GM23338 (cell line): ENCODE measurements at regions not wholly inside any gene's neighbourhood (a gene's known extent, or its start where the extent isn't known, plus 50 kb on each side); places are given as distances from the start of the nearest gene placed in this dataset.

Source experiments
- ATAC-seq: fragments of 200-7000 bp; cut with Tn5 transposase; 3 replicates; pipeline ENCODE4 v1.9.1; 2020
- DNase-seq: peaks from one replicate; pipeline ENCODE4 v3.0.0-alpha.2; 2015; ENCODE audit warnings: low spot score
- H2AFZ ChIP-seq: fragments of 200-600 bp; sonication (generic); 2 replicates; pipeline ENCODE4 v1.8.0; 2016; ENCODE audit warnings: antibody characterized with exemption, mild to moderate bottlenecking, moderate library complexity
- H3F3A ChIP-seq: fragments of 200-600 bp; sonication (generic); replicated peaks from 2 replicates; pipeline ENCODE4 v1.8.0; 2017; ENCODE audit warnings: antibody characterized with exemption, mixed run types, low read depth
- H3K27ac ChIP-seq: fragments of 200-600 bp; sonication (generic); 2 replicates; pipeline ENCODE4 v1.6.1; 2016; ENCODE audit warnings: low read depth
- H3K27me3 ChIP-seq: fragments of 200-600 bp; sonication (generic); 2 replicates; pipeline ENCODE4 v1.8.0; 2016; ENCODE audit warnings: mild to moderate bottlenecking, mixed run types, moderate library complexity; ENCODE audit not compliant: insufficient read depth
- H3K36me3 ChIP-seq: fragments of 200-600 bp; sonication (generic); 2 replicates; pipeline ENCODE4 v1.8.0; 2016; ENCODE audit warnings: mild to moderate bottlenecking; ENCODE audit not compliant: insufficient read depth
- H3K4me1 ChIP-seq: fragments of 200-600 bp; sonication (generic); 2 replicates; pipeline ENCODE4 v1.8.0; 2016; ENCODE audit warnings: mild to moderate bottlenecking, moderate library complexity; ENCODE audit not compliant: insufficient read depth
- H3K4me2 ChIP-seq: fragments of 200-600 bp; sonication (generic); 2 replicates; pipeline ENCODE4 v1.7.1; 2017; ENCODE audit warnings: mixed run types
- H3K4me3 ChIP-seq: fragments of 200-600 bp; sonication (generic); 2 replicates; pipeline ENCODE4 v1.6.1; 2016; ENCODE audit warnings: mixed run types
- H3K79me2 ChIP-seq: fragments of 200-600 bp; sonication (generic); replicated peaks from 2 replicates; pipeline ENCODE4 v1.8.0; 2017; ENCODE audit warnings: mild to moderate bottlenecking; ENCODE audit not compliant: insufficient read depth
- H3K9me2 ChIP-seq: fragments of 200-600 bp; sonication (generic); 2 replicates; pipeline ENCODE4 v1.8.0; 2017; ENCODE audit not compliant: insufficient read depth
- H4K20me1 ChIP-seq: fragments of 200-600 bp; sonication (generic); replicated peaks from 2 replicates; pipeline ENCODE4 v1.8.0; 2017; ENCODE audit warnings: mild to moderate bottlenecking; ENCODE audit not compliant: insufficient read depth
- H3K27ac Mint-ChIP-seq: 2 replicates; pipeline ENCODE4 v1.8.0; 2020; ENCODE audit warnings: inconsistent platforms, mild to moderate bottlenecking, moderate library complexity, mixed read lengths
- H3K27me3 Mint-ChIP-seq: 3 replicates; pipeline ENCODE4 v1.8.0; 2022; ENCODE audit warnings: low read depth, mild to moderate bottlenecking, moderate library complexity, mixed read lengths, inconsistent platforms; ENCODE audit not compliant: insufficient read depth, poor library complexity
- H3K36me3 Mint-ChIP-seq: 3 replicates; pipeline ENCODE4 v1.8.0; 2021; ENCODE audit warnings: low read depth, mild to moderate bottlenecking, inconsistent platforms, moderate library complexity, mixed read lengths
- H3K4me1 Mint-ChIP-seq: 3 replicates; pipeline ENCODE4 v1.8.0; 2020; ENCODE audit warnings: mild to moderate bottlenecking, inconsistent platforms, mixed read lengths
- H3K4me3 Mint-ChIP-seq: 3 replicates; pipeline ENCODE4 v1.8.0; 2021; ENCODE audit warnings: moderate library complexity, mild to moderate bottlenecking, inconsistent platforms, mixed read lengths
- H3K9me3 Mint-ChIP-seq: 3 replicates; pipeline ENCODE4 v1.8.0; 2020; ENCODE audit warnings: moderate library complexity, mild to moderate bottlenecking, inconsistent platforms, mixed read lengths
- CREB1 ChIP-seq: fragments of 250-450 bp; sonication (Bioruptor Pico); IDR thresholded peaks from 2 replicates; pipeline ENCODE4 v1.5.0; 2020; ENCODE audit warnings: low read depth, mild to moderate bottlenecking, moderate library complexity
- ETS1 ChIP-seq: IDR thresholded peaks from 2 replicates; pipeline ENCODE4 v1.6.1; 2016; ENCODE audit warnings: antibody characterized with exemption
- EZH2 ChIP-seq: fragments of 200-600 bp; sonication (generic); IDR thresholded peaks from one replicate; pipeline ENCODE4 v1.8.0; 2017; ENCODE audit warnings: antibody characterized with exemption, mild to moderate bottlenecking, low read depth; ENCODE audit not compliant: unreplicated experiment
- EZH2phosphoT487 ChIP-seq: fragments of 200-600 bp; sonication (generic); IDR thresholded peaks from one replicate; pipeline ENCODE4 v1.8.1; 2018; ENCODE audit warnings: antibody characterized with exemption; ENCODE audit not compliant: unreplicated experiment
- JUNB ChIP-seq: IDR thresholded peaks from one replicate; pipeline ENCODE4 v1.6.1; 2016; ENCODE audit warnings: antibody characterized with exemption; ENCODE audit not compliant: unreplicated experiment
- NANOG ChIP-seq: IDR thresholded peaks from 2 replicates; pipeline ENCODE4 v1.6.1; 2016; ENCODE audit warnings: antibody characterized with exemption, borderline replicate concordance
- POLR2AphosphoS5 ChIP-seq: IDR thresholded peaks from 2 replicates; pipeline ENCODE4 v1.6.1; 2016; ENCODE audit warnings: antibody characterized with exemption, low read depth
- STAT1 ChIP-seq: IDR thresholded peaks from one replicate; pipeline ENCODE4 v1.6.1; 2016; ENCODE audit warnings: antibody characterized with exemption; ENCODE audit not compliant: unreplicated experiment
- ZNF114 ChIP-seq: fragments of 250-450 bp; sonication (Bioruptor Pico); IDR thresholded peaks from 2 replicates; pipeline ENCODE4 v1.5.0; 2020; ENCODE audit warnings: mild to moderate bottlenecking, moderate library complexity
- ZNF331 ChIP-seq: fragments of 250-450 bp; sonication (Bioruptor Pico); IDR thresholded peaks from 2 replicates; pipeline ENCODE4 v1.5.0; 2020; ENCODE audit warnings: low read depth, mild to moderate bottlenecking, moderate library complexity
- TF ChIP-seq, protein P1 (sequence below): IDR thresholded peaks from one replicate; pipeline ENCODE4 v1.6.1; 2018; ENCODE audit warnings: antibody characterized with exemption; ENCODE audit not compliant: unreplicated experiment
- TF ChIP-seq, protein P2 (sequence below): fragments of 250-450 bp; sonication (Bioruptor Pico); IDR thresholded peaks from 2 replicates; pipeline ENCODE4 v1.5.0; 2020; ENCODE audit warnings: mild to moderate bottlenecking, moderate library complexity
- TF ChIP-seq, protein P3 (sequence below), 2 experiments: fragments of 200-600 bp in 1 of 2; sonication (generic) in 1 of 2; conservative IDR thresholded peaks; 2 replicates each; pipeline versions ENCODE4 v1.5.1 to v1.6.1; 2016 to 2017; ENCODE audit warnings: antibody characterized with exemption in 2 of 2, low read depth in 2 of 2, mild to moderate bottlenecking in 2 of 2, moderate library complexity in 1 of 2

DNA sequence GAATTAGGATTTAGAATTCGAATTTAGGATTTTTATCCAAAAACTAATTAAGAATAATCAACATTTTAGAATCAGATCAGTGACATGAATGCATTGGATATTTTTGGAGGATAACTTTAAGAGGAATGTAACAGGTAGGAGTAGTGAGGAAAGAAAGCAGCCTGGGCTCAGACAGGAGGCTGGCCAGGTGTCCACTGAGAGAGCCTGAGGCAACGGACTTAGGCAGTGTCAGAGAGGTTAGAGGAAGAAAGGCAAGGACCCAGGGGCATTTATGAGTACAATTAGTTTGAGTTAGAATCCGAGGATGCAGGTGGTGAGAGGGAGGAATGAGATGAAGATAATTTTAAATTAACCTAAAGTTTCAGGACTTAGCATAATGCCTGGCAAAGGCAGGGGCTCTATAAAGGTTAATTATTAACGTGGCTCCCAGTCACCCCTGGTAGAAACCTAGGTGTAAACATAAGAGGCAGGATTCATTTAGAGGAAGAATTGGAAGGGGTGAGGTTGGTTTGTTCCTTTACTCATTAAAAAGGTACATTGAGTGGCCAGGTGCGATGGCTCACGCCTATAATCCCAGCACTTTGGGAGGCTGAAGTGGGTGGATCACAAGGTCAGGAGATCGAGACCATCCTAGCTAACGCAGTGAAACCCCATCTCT is 507.1 kb downstream of the TMEM182 start:
- H3K27me3 Mint-ChIP-seq: no peaks in the 10 kb centered on the region
- DNase-seq (no peak), ATAC-seq (no peak)
- TF ChIP-seq CREB1 (CRISPR knock-in tag) (no peak), EZH2 (no peak), STAT1 (no peak), ZNF331 (CRISPR knock-in tag) (no peak), ZNF114 (CRISPR knock-in tag) (no peak), NANOG (no peak), POLR2AphosphoS5 (no peak), JUNB (no peak), EZH2phosphoT487 (no peak), ETS1 (no peak)
- TF ChIP-seq, protein P1, sequence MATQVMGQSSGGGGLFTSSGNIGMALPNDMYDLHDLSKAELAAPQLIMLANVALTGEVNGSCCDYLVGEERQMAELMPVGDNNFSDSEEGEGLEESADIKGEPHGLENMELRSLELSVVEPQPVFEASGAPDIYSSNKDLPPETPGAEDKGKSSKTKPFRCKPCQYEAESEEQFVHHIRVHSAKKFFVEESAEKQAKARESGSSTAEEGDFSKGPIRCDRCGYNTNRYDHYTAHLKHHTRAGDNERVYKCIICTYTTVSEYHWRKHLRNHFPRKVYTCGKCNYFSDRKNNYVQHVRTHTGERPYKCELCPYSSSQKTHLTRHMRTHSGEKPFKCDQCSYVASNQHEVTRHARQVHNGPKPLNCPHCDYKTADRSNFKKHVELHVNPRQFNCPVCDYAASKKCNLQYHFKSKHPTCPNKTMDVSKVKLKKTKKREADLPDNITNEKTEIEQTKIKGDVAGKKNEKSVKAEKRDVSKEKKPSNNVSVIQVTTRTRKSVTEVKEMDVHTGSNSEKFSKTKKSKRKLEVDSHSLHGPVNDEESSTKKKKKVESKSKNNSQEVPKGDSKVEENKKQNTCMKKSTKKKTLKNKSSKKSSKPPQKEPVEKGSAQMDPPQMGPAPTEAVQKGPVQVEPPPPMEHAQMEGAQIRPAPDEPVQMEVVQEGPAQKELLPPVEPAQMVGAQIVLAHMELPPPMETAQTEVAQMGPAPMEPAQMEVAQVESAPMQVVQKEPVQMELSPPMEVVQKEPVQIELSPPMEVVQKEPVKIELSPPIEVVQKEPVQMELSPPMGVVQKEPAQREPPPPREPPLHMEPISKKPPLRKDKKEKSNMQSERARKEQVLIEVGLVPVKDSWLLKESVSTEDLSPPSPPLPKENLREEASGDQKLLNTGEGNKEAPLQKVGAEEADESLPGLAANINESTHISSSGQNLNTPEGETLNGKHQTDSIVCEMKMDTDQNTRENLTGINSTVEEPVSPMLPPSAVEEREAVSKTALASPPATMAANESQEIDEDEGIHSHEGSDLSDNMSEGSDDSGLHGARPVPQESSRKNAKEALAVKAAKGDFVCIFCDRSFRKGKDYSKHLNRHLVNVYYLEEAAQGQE: no peak
- TF ChIP-seq, protein P2, sequence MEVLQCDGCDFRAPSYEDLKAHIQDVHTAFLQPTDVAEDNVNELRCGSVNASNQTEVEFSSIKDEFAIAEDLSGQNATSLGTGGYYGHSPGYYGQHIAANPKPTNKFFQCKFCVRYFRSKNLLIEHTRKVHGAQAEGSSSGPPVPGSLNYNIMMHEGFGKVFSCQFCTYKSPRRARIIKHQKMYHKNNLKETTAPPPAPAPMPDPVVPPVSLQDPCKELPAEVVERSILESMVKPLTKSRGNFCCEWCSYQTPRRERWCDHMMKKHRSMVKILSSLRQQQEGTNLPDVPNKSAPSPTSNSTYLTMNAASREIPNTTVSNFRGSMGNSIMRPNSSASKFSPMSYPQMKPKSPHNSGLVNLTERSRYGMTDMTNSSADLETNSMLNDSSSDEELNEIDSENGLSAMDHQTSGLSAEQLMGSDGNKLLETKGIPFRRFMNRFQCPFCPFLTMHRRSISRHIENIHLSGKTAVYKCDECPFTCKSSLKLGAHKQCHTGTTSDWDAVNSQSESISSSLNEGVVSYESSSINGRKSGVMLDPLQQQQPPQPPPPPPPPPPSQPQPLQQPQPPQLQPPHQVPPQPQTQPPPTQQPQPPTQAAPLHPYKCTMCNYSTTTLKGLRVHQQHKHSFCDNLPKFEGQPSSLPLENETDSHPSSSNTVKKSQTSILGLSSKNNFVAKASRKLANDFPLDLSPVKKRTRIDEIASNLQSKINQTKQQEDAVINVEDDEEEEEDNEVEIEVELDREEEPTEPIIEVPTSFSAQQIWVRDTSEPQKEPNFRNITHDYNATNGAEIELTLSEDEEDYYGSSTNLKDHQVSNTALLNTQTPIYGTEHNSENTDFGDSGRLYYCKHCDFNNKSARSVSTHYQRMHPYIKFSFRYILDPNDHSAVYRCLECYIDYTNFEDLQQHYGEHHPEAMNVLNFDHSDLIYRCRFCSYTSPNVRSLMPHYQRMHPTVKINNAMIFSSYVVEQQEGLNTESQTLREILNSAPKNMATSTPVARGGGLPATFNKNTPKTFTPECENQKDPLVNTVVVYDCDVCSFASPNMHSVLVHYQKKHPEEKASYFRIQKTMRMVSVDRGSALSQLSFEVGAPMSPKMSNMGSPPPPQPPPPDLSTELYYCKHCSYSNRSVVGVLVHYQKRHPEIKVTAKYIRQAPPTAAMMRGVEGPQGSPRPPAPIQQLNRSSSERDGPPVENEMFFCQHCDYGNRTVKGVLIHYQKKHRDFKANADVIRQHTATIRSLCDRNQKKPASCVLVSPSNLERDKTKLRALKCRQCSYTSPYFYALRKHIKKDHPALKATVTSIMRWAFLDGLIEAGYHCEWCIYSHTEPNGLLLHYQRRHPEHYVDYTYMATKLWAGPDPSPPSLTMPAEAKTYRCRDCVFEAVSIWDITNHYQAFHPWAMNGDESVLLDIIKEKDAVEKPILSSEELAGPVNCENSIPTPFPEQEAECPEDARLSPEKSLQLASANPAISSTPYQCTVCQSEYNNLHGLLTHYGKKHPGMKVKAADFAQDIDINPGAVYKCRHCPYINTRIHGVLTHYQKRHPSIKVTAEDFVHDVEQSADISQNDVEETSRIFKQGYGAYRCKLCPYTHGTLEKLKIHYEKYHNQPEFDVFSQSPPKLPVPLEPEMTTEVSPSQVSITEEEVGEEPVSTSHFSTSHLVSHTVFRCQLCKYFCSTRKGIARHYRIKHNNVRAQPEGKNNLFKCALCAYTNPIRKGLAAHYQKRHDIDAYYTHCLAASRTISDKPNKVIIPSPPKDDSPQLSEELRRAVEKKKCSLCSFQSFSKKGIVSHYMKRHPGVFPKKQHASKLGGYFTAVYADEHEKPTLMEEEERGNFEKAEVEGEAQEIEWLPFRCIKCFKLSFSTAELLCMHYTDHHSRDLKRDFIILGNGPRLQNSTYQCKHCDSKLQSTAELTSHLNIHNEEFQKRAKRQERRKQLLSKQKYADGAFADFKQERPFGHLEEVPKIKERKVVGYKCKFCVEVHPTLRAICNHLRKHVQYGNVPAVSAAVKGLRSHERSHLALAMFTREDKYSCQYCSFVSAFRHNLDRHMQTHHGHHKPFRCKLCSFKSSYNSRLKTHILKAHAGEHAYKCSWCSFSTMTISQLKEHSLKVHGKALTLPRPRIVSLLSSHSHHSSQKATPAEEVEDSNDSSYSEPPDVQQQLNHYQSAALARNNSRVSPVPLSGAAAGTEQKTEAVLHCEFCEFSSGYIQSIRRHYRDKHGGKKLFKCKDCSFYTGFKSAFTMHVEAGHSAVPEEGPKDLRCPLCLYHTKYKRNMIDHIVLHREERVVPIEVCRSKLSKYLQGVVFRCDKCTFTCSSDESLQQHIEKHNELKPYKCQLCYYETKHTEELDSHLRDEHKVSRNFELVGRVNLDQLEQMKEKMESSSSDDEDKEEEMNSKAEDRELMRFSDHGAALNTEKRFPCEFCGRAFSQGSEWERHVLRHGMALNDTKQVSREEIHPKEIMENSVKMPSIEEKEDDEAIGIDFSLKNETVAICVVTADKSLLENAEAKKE (CRISPR knock-in tag): no peak
- TF ChIP-seq, protein P3, sequence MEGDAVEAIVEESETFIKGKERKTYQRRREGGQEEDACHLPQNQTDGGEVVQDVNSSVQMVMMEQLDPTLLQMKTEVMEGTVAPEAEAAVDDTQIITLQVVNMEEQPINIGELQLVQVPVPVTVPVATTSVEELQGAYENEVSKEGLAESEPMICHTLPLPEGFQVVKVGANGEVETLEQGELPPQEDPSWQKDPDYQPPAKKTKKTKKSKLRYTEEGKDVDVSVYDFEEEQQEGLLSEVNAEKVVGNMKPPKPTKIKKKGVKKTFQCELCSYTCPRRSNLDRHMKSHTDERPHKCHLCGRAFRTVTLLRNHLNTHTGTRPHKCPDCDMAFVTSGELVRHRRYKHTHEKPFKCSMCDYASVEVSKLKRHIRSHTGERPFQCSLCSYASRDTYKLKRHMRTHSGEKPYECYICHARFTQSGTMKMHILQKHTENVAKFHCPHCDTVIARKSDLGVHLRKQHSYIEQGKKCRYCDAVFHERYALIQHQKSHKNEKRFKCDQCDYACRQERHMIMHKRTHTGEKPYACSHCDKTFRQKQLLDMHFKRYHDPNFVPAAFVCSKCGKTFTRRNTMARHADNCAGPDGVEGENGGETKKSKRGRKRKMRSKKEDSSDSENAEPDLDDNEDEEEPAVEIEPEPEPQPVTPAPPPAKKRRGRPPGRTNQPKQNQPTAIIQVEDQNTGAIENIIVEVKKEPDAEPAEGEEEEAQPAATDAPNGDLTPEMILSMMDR (conservative IDR thresholded peaks at IDR 0.05; ENCODE audit: low read depth in 2 of 2): no peak
- Histone ChIP-seq H3K4me2 (no peak overlapping the region), H3K9me2 (no peaks in the 10 kb centered on the region), H3K4me3 (no peak overlapping the region), H3K36me3 (peaks cover 7% of the 10 kb centered on the region), H2AFZ (no peak overlapping the region), H3F3A (no peaks in the 10 kb centered on the region), H3K4me1 (no peaks in the 10 kb centered on the region), H3K79me2 (no peaks in the 10 kb centered on the region), H3K27me3 (no peaks in the 10 kb centered on the region), H3K27ac (no peak overlapping the region), H4K20me1 (no peaks in the 10 kb centered on the region)
- H3K27ac Mint-ChIP-seq: no peak overlapping the region
- peaks cover 29% of the 10 kb centered on the region for H3K9me3 Mint-ChIP-seq
- no peak overlapping the region for H3K4me3 Mint-ChIP-seq
- peaks cover 7% of the 10 kb centered on the region; the same call in 2 of the 3 replicates for H3K4me1 Mint-ChIP-seq
- H3K36me3 Mint-ChIP-seq: peaks cover 13% of the 10 kb centered on the region
